ENCODE measurements at regions not wholly inside any gene's neighbourhood (a gene's known extent, or its start where the extent isn't known, plus 50 kb on each side); places are given as distances from the start of the nearest gene placed in this dataset.

- TF ChIP-seq CTCF (IDR thresholded peaks at IDR 0.05) (no peak), EZH2 (IDR thresholded peaks at IDR 0.05) (no peak)
These were observed 101.8 kb downstream of the TPRA1 start for GRCh38 chr3:127488740-127489139.
